H1 (cell line): ENCODE measurements at regions not wholly inside any gene's neighbourhood (a gene's known extent, or its start where the extent isn't known, plus 50 kb on each side); places are given as distances from the start of the nearest gene placed in this dataset.

Experiments used
- CTCF ChIA-PET: fragments of 300-600 bp; sonication (Branson Sonifier 250); formaldehyde crosslinking; loops from one replicate; lab custom pipeline; 2021; ENCODE audit not compliant: partially characterized antibody; lab: Charles Lee
- POLR2A ChIA-PET: fragments of 300-600 bp; sonication (Branson Sonifier 250); formaldehyde crosslinking; loops from one replicate; lab custom pipeline; 2021; ENCODE audit warnings: inconsistent platforms; ENCODE audit not compliant: partially characterized antibody; lab: Charles Lee
- DNase-seq, 2 experiments: peaks; one replicate each; pipeline versions ENCODE4 v3.0.0 to v3.0.0-alpha.2; 2010 to 2022; ENCODE audit warnings: low spot score in 2 of 2, low read depth in 1 of 2, mixed read lengths in 1 of 2
- FAIRE-seq: peaks from 2 replicates; lab custom pipeline; 2011; peaks lifted over from hg19 to GRCh38; lab: Jason Lieb, UNC
- H2AFZ ChIP-seq: 2 replicates; pipeline ENCODE4 v1.8.1; 2012; ENCODE audit warnings: low read length, inconsistent platforms
- H2AK5ac ChIP-seq: 2 replicates; pipeline ENCODE4 v1.6.1; 2013; ENCODE audit warnings: low read depth, low read length
- H2BK120ac ChIP-seq: replicated peaks from 2 replicates; pipeline ENCODE3; 2013; ENCODE audit warnings: low read depth, low read length, inconsistent platforms
- H2BK12ac ChIP-seq: 2 replicates; pipeline ENCODE4 v1.6.1; 2013; ENCODE audit warnings: low read depth, low read length
- H2BK15ac ChIP-seq: 2 replicates; pipeline ENCODE4 v1.6.1; 2013; ENCODE audit warnings: low read length
- H2BK20ac ChIP-seq: 2 replicates; pipeline ENCODE4 v1.6.1; 2013; ENCODE audit warnings: low read length
- H2BK5ac ChIP-seq: 2 replicates; pipeline ENCODE4 v1.6.1; 2013; ENCODE audit warnings: low read depth, low read length
- H3K14ac ChIP-seq: 2 replicates; pipeline ENCODE4 v1.6.1; 2013; ENCODE audit warnings: inconsistent platforms; ENCODE audit not compliant: insufficient read length
- H3K18ac ChIP-seq: 2 replicates; pipeline ENCODE4 v1.6.1; 2013; ENCODE audit warnings: low read length; ENCODE audit errors: extremely low read depth
- H3K23ac ChIP-seq: 2 replicates; pipeline ENCODE4 v1.6.1; 2013; ENCODE audit warnings: inconsistent platforms; ENCODE audit not compliant: insufficient read length
- H3K23me2 ChIP-seq: 2 replicates; pipeline ENCODE4 v1.6.1; 2013; ENCODE audit warnings: low read depth, low read length
- H3K27ac ChIP-seq: 2 replicates; pipeline ENCODE4 v1.6.1; 2011; ENCODE audit warnings: low read depth, low read length, inconsistent platforms
- H3K27me3 ChIP-seq, 4 experiments: replicated peaks in 1 of 4; 1 replicate in 1 of 4; 2 replicates in 3 of 4; pipeline versions ENCODE4 v1.6.1 to v1.8.1; 2011 to 2013; ENCODE audit warnings: low read length in 3 of 4, mild to moderate bottlenecking in 3 of 4, inconsistent platforms in 2 of 4, mixed read lengths in 2 of 4, moderate library complexity in 1 of 4; ENCODE audit not compliant: control insufficient read depth in 3 of 4, insufficient read depth in 3 of 4; ENCODE audit errors: extremely low read depth in 1 of 4
- H3K36me3 ChIP-seq, 4 experiments: 2 replicates each; pipeline versions ENCODE4 v1.6.1 to v1.8.1; 2011 to 2013; ENCODE audit warnings: mild to moderate bottlenecking in 4 of 4, low read length in 3 of 4, moderate library complexity in 2 of 4, control low read depth in 1 of 4, inconsistent platforms in 1 of 4; ENCODE audit not compliant: insufficient read depth in 4 of 4, control insufficient read depth in 2 of 4
- H3K4ac ChIP-seq: replicated peaks from 2 replicates; pipeline ENCODE3; 2013; ENCODE audit warnings: low read length, low read depth, mixed read lengths, inconsistent platforms; ENCODE audit not compliant: insufficient read length
- H3K4me1 ChIP-seq, 4 experiments: replicated peaks in 1 of 4; 1 replicate in 1 of 4; 2 replicates in 3 of 4; pipeline versions ENCODE4 v1.6.1 to v1.8.1; 2011 to 2013; ENCODE audit warnings: low read length in 3 of 4, inconsistent platforms in 2 of 4, mixed read lengths in 1 of 4; ENCODE audit not compliant: insufficient read depth in 4 of 4, control insufficient read depth in 3 of 4
- H3K4me2 ChIP-seq, 2 experiments: 2 replicates each; pipeline versions ENCODE4 v1.6.1 to v1.8.1; 2011 to 2013; ENCODE audit warnings: low read depth in 2 of 2, low read length in 2 of 2, control low read depth in 1 of 2, inconsistent platforms in 1 of 2, mild to moderate bottlenecking in 1 of 2; ENCODE audit not compliant: insufficient read depth in 1 of 2
- H3K4me3 ChIP-seq, 4 experiments: fragments of 200-600, 300-600 bp in 1 of 4; sonication (generic), shearing (Covaris generic), sonication (Bioruptor Twin) in 1 of 4; 2 replicates each; pipeline versions ENCODE4 v1.5.1 to v1.8.1; 2011 to 2016; ENCODE audit warnings: low read length in 4 of 4, low read depth in 3 of 4, control low read depth in 2 of 4, inconsistent platforms in 2 of 4, mild to moderate bottlenecking in 2 of 4, mixed read lengths in 1 of 4, moderate library complexity in 1 of 4; ENCODE audit not compliant: insufficient read depth in 2 of 4; ENCODE audit errors: extremely low read depth in 1 of 4
- H3K56ac ChIP-seq: replicated peaks from 2 replicates; pipeline ENCODE3; 2013; ENCODE audit warnings: low read depth, mild to moderate bottlenecking, mixed read lengths, low read length, inconsistent platforms; ENCODE audit not compliant: insufficient read length
- H3K79me1 ChIP-seq: 2 replicates; pipeline ENCODE4 v1.6.1; 2013; ENCODE audit warnings: low read depth, low read length, control low read depth
- H3K79me2 ChIP-seq, 2 experiments: 2 replicates each; pipeline versions ENCODE4 v1.6.1 to v1.8.1; 2012 to 2013; ENCODE audit warnings: low read length in 2 of 2, mild to moderate bottlenecking in 2 of 2, inconsistent platforms in 1 of 2; ENCODE audit not compliant: insufficient read depth in 2 of 2, control insufficient read depth in 1 of 2
- H3K9ac ChIP-seq, 4 experiments: replicated peaks in 1 of 4; 1 replicate in 1 of 4; 2 replicates in 3 of 4; pipeline versions ENCODE4 v1.6.1 to v1.8.1; 2011 to 2013; ENCODE audit warnings: low read depth in 3 of 4, low read length in 3 of 4, control low read depth in 2 of 4, mild to moderate bottlenecking in 2 of 4, moderate library complexity in 2 of 4, inconsistent platforms in 1 of 4; ENCODE audit errors: extremely low read depth in 1 of 4
- H3K9me3 ChIP-seq, 2 experiments: 2 replicates each; pipeline versions ENCODE4 v1.6.1 to v1.8.1; 2012 to 2013; ENCODE audit warnings: mild to moderate bottlenecking in 2 of 2, moderate library complexity in 2 of 2, control low read depth in 1 of 2, inconsistent platforms in 1 of 2, low read depth in 1 of 2, low read length in 1 of 2, mixed read lengths in 1 of 2; ENCODE audit not compliant: insufficient read depth in 2 of 2
- H4K20me1 ChIP-seq, 2 experiments: replicated peaks in 1 of 2; 2 replicates each; pipeline versions ENCODE3 to v1.8.1; 2011 to 2013; ENCODE audit warnings: inconsistent platforms in 2 of 2, low read length in 2 of 2, mild to moderate bottlenecking in 1 of 2; ENCODE audit not compliant: insufficient read depth in 2 of 2, control insufficient read depth in 1 of 2
- H4K5ac ChIP-seq: 2 replicates; pipeline ENCODE4 v1.6.1; 2013; ENCODE audit warnings: low read length, low read depth, mixed read lengths, inconsistent platforms; ENCODE audit not compliant: insufficient read length
- H4K8ac ChIP-seq: 2 replicates; pipeline ENCODE4 v1.8.0; 2013; ENCODE audit warnings: mild to moderate bottlenecking, moderate library complexity, low read length, inconsistent platforms; ENCODE audit not compliant: insufficient read depth; ENCODE audit errors: extremely low read depth
- H4K91ac ChIP-seq: replicated peaks from 2 replicates; pipeline ENCODE3; 2013; ENCODE audit warnings: low read length, mixed read lengths, inconsistent platforms; ENCODE audit not compliant: insufficient read length
- CTBP2 ChIP-seq: IDR thresholded peaks from 2 replicates; pipeline ENCODE4 v1.7.0; 2011; ENCODE audit warnings: borderline replicate concordance, mild to moderate bottlenecking, moderate library complexity, mixed read lengths, low read length; ENCODE audit not compliant: insufficient read depth, insufficient read length
- EGR1 ChIP-seq: IDR thresholded peaks from 2 replicates; pipeline ENCODE4 v1.6.1; 2011; ENCODE audit warnings: low read depth, low read length, borderline replicate concordance
- EZH2 ChIP-seq: fragments of 200-600 bp; sonication (generic); IDR thresholded peaks from 2 replicates; pipeline ENCODE4 v1.7.1; 2012; ENCODE audit warnings: low read depth, mild to moderate bottlenecking, moderate library complexity, low read length, inconsistent platforms; ENCODE audit not compliant: severe bottlenecking
- JUND ChIP-seq: IDR thresholded peaks from 2 replicates; pipeline ENCODE4 v1.6.1; 2011; ENCODE audit warnings: mild to moderate bottlenecking, improper control_type of control experiment, low read length
- WGBS, 2 experiments: shearing (Covaris generic) in 1 of 2; methylation state at CpG; one replicate each; pipeline versions ENCODE4 v1.1.6 to v1.1.7; 2013 to 2015; ENCODE audit warnings: low lambda C conversion rate in 2 of 2, mixed read lengths in 2 of 2, inconsistent platforms in 1 of 2, low coverage in 1 of 2, missing lambda C conversion rate in 1 of 2; ENCODE audit not compliant: insufficient replicate concordance in 2 of 2, insufficient coverage in 1 of 2, insufficient read length in 1 of 2; ENCODE audit errors: extremely low coverage in 1 of 2, missing lambda C conversion rate in 1 of 2; 5-methylcytosine and 5-hydroxymethylcytosine counted together

DNA sequence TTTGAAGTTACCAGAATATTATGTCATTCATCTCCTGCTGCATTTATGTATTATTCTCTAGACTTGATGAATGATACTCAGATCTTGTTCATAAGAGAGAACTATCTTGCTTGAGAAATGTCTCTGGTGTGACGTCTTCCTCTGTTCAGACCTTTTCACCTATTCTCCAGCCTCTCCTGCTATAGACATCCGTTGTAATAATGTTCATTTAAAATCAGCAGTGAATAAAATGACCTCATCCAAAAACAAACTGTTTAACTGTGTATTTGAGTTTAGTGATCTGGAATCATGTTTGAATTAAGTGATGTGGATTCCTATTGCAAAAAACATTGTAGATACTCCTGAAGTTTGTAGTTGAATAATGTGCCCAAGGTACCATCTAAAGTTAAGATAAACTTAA, 487.1 kb downstream of the PCNX1 start:
- no peak overlapping the region for H2AK5ac ChIP-seq
- ChIA-PET POLR2A (no interaction called here), CTCF (interaction anchor here (3.7 kb wide), 1 partner anchor 9 kb away, joined by 20 read pairs; no protein-coding TSS in a partner anchor)
- no peak overlapping the region for H2BK5ac ChIP-seq
- H3K23me2 ChIP-seq = no peaks in the 10 kb centered on the region
- H3K9me3 ChIP-seq = no peaks in the 10 kb centered on the region
- H3K79me2 ChIP-seq = peaks cover 0 to 87% of the 10 kb centered on the region in 2 experiments; a peak in 2 of 4 replicates
- WGBS, 2 experiments = 82% methylated on average over 2 of the region's 2 CpGs; no CpG with 5 or more reads in 1 of the 2 experiments
- H3K36me3 ChIP-seq = no peaks in the 10 kb centered on the region
- TF ChIP-seq JUND (no peak), CTBP2 (no peak), EGR1 (no peak), EZH2 (no peak)
- peaks cover 0 to 2% of the 10 kb centered on the region in 2 experiments for H4K20me1 ChIP-seq
- H3K18ac ChIP-seq = no peak overlapping the region
- no peaks in the 10 kb centered on the region for H3K27me3 ChIP-seq
- no peak overlapping the region for H2BK15ac ChIP-seq
- H2BK120ac ChIP-seq = no peak overlapping the region
- H3K79me1 ChIP-seq = no peaks in the 10 kb centered on the region; the same call in 1 of the 2 replicates
- H4K5ac ChIP-seq = no peak overlapping the region
- H3K4me3 ChIP-seq = no peak overlapping the region
- no peaks in the 10 kb centered on the region for H3K4me1 ChIP-seq
- H2BK20ac ChIP-seq = no peak overlapping the region
- no peak overlapping the region for H4K91ac ChIP-seq
- H3K56ac ChIP-seq = no peak overlapping the region
- H4K8ac ChIP-seq = no peak overlapping the region
- no peak overlapping the region for H3K4ac ChIP-seq
- H3K4me2 ChIP-seq = no peak overlapping the region
- no peak overlapping the region for H2AFZ ChIP-seq
- DNase-seq (no peak), FAIRE-seq (no peak)
- H3K27ac ChIP-seq = no peak overlapping the region
- no peak overlapping the region for H3K23ac ChIP-seq
- no peak overlapping the region for H2BK12ac ChIP-seq
- H3K9ac ChIP-seq = no peak overlapping the region
- H3K14ac ChIP-seq = no peak overlapping the region
